ENCODE measurements at regions not wholly inside any gene's neighbourhood (a gene's known extent, or its start where the extent isn't known, plus 50 kb on each side); places are given as distances from the start of the nearest gene placed in this dataset.

DNA sequence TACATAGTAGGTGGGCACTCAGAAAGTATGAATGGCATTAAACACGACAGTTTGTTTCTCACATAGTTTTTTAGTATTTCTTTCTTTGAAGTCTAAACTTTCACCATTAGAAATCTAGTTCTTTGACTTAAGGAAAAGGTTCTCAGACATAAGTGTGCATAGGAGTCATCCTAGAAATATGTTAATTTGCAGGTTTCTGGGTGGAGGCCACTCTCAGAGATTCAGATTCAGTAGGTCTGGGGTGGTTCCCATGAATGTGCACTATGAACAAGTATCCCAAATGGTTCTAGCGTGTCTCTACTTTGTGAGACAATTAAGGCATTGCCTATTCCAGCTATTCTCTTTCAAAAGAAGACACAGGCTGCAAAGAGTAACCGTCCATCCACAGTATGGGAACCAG, 119.3 kb downstream of the NGF start:
- Histone ChIP-seq H4K91ac (replicated peaks; ENCODE audit: insufficient read length, low read length) (no peak overlapping the region), H2BK12ac (ENCODE audit: low read depth, low read length) (no peak overlapping the region)

More for the DNA sequence above, 119.3 kb downstream of the NGF start:
- Histone ChIP-seq H2AFZ (ENCODE audit: low read length) (no peak overlapping the region), H3K23ac (ENCODE audit: insufficient read length) (no peak overlapping the region), H2AK5ac (ENCODE audit: low read depth, low read length) (no peak overlapping the region), H3K79me1 (ENCODE audit: low read depth, low read length) (no peaks in the 10 kb centered on the region), H3K23me2 (ENCODE audit: low read depth, low read length) (no peaks in the 10 kb centered on the region), H3K18ac (ENCODE audit: extremely low read depth, low read length) (no peak overlapping the region), H4K20me1 (replicated peaks in 1 of 2; ENCODE audit: control insufficient read depth in 1 of 2, insufficient read depth in 2 of 2, low read length in 2 of 2) (no peaks in the 10 kb centered on the region), H3K4me3 (ENCODE audit: extremely low read depth in 1 of 4, insufficient read depth in 2 of 4, low read depth in 3 of 4, low read length in 4 of 4) (no peak overlapping the region), H3K56ac (replicated peaks; ENCODE audit: insufficient read length, low read depth, low read length) (no peak overlapping the region), H3K4me2 (ENCODE audit: insufficient read depth in 1 of 2, low read depth in 2 of 2, low read length in 2 of 2) (no peak overlapping the region), H3K79me2 (ENCODE audit: control insufficient read depth in 1 of 2, insufficient read depth in 2 of 2, low read length in 2 of 2) (no peaks in the 10 kb centered on the region), H2BK120ac (replicated peaks; ENCODE audit: low read depth, low read length) (no peak overlapping the region), H3K9ac (replicated peaks in 1 of 4; ENCODE audit: extremely low read depth in 1 of 4, low read depth in 3 of 4, low read length in 3 of 4) (no peak overlapping the region), H3K4me1 (replicated peaks in 1 of 4; ENCODE audit: control insufficient read depth in 3 of 4, insufficient read depth in 4 of 4, low read length in 3 of 4) (peaks cover 0 to 9% (median 2%) of the 10 kb centered on the region in 4 experiments; a peak in 3 of 7 replicates), H2BK20ac (ENCODE audit: low read length) (no peak overlapping the region), H3K14ac (ENCODE audit: insufficient read length) (no peak overlapping the region), H3K9me3 (ENCODE audit: insufficient read depth in 2 of 2, low read depth in 1 of 2, low read length in 1 of 2) (no peaks in the 10 kb centered on the region), H3K27ac (ENCODE audit: low read depth, low read length) (no peak overlapping the region), H2BK5ac (ENCODE audit: low read depth, low read length) (no peak overlapping the region), H3K36me3 (ENCODE audit: control insufficient read depth in 2 of 4, insufficient read depth in 4 of 4, low read length in 3 of 4) (no peaks in the 10 kb centered on the region), H3K4ac (replicated peaks; ENCODE audit: insufficient read length, low read depth, low read length) (no peak overlapping the region), H3K27me3 (replicated peaks in 1 of 4; ENCODE audit: control insufficient read depth in 3 of 4, extremely low read depth in 1 of 4, insufficient read depth in 3 of 4, low read length in 3 of 4) (no peaks in the 10 kb centered on the region), H2BK15ac (ENCODE audit: low read length) (no peak overlapping the region), H4K5ac (ENCODE audit: insufficient read length, low read depth, low read length) (no peak overlapping the region), H4K8ac (ENCODE audit: extremely low read depth, insufficient read depth, low read length) (no peak overlapping the region)
- CTCF ChIA-PET (ENCODE audit: partially characterized antibody): no interaction called here
- DNase-seq (ENCODE audit: low read depth in 1 of 2, low spot score in 2 of 2) (no peak), FAIRE-seq (no peak)
- TF ChIP-seq RXRA (IDR thresholded peaks at IDR 0.05; ENCODE audit: insufficient read depth, low read depth, low read length): no peak
- no peak for TF ChIP-seq GTF2F1 (IDR thresholded peaks at IDR 0.05; ENCODE audit: borderline replicate concordance, low read depth, low read length)
- TF ChIP-seq KDM1A (IDR thresholded peaks at IDR 0.05; ENCODE audit: borderline replicate concordance, low read length): no peak
- WGBS, 2 experiments (ENCODE audit: extremely low coverage in 1 of 2, insufficient coverage in 1 of 2, insufficient read length in 1 of 2, insufficient replicate concordance in 2 of 2, low coverage in 1 of 2, low lambda C conversion rate in 2 of 2, missing lambda C conversion rate in 1 of 2): 84% methylated on average over 3 of the region's 3 CpGs; no CpG with 5 or more reads in 1 of the 2 experiments
- POLR2A ChIA-PET (ENCODE audit: partially characterized antibody): no interaction called here

Data from H1 (cell line).